ENCODE measurements at regions not wholly inside any gene's neighbourhood (a gene's known extent, or its start where the extent isn't known, plus 50 kb on each side); places are given as distances from the start of the nearest gene placed in this dataset.

DNA sequence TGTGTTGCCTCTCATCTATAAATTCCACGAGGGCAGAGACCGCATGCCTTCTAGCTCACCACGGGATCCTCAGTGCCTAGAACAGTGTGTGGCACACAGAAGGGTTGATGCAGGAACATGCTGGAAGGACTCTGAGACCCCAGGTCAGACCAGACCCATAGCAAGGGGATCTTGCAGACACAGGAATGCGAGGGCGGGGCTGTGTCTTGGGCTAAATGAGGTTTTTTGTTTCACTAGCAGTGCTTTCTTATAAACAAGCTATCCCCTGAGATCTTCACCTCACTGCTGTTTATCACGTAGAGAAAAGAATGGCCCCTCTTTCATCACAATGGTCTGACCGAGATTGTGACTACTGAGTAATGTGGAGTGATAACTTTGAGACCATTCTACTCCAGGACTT lies 122.4 kb downstream of the IRX2 start (continued):
- TF ChIP-seq CHD2 (IDR thresholded peaks at IDR 0.05; ENCODE audit: low read length) (no peak), YY1 (IDR thresholded peaks at IDR 0.05; ENCODE audit: low read depth, low read length) (no peak)

Data from H1 (cell line).